ENCODE measurements at regions not wholly inside any gene's neighbourhood (a gene's known extent, or its start where the extent isn't known, plus 50 kb on each side); places are given as distances from the start of the nearest gene placed in this dataset.

DNA sequence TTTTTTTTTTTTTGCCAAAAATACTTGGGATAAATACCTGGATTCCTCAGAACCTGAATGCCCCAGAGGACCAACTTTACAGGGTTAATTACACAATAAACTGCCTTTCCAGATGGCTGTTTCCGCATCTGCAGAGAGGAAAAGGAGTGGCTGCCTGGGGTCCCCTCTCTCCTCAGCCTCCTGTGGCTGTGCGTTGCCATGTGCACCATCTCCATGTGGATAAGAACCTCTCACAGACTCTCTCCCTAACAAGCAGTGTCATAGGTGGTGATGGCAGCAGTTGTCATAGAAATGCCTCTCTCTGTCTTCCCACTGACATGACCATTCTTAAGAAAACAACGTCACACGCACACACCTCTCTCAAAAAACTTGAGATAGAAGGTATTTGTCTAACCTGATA, 179.4 kb downstream of the RPLP1 start:
- DNase-seq: no peak
- Histone ChIP-seq H3K36me3 (ENCODE audit: low read depth) (no peaks in the 10 kb centered on the region), H3K4me1 (replicated peaks; ENCODE audit: insufficient read depth) (no peaks in the 10 kb centered on the region), H3K4me2 (no peak overlapping the region), H2AFZ (no peak overlapping the region), H3K9me2 (ENCODE audit: insufficient read depth) (no peaks in the 10 kb centered on the region), H3K9me3 (ENCODE audit: insufficient read depth, low read depth) (no peaks in the 10 kb centered on the region), H3K79me2 (ENCODE audit: low read depth) (no peaks in the 10 kb centered on the region), H4K20me1 (ENCODE audit: insufficient read depth) (no peaks in the 10 kb centered on the region), H3K27me3 (ENCODE audit: insufficient read depth, low read depth) (no peaks in the 10 kb centered on the region), H3F3A (ENCODE audit: insufficient read depth, low read depth) (no peaks in the 10 kb centered on the region), H3K4me3 (no peak overlapping the region), H3K27ac (no peak overlapping the region)
- no peak for TF ChIP-seq EZH2 (IDR thresholded peaks at IDR 0.05; ENCODE audit: low read depth)
- TF ChIP-seq, protein P1, sequence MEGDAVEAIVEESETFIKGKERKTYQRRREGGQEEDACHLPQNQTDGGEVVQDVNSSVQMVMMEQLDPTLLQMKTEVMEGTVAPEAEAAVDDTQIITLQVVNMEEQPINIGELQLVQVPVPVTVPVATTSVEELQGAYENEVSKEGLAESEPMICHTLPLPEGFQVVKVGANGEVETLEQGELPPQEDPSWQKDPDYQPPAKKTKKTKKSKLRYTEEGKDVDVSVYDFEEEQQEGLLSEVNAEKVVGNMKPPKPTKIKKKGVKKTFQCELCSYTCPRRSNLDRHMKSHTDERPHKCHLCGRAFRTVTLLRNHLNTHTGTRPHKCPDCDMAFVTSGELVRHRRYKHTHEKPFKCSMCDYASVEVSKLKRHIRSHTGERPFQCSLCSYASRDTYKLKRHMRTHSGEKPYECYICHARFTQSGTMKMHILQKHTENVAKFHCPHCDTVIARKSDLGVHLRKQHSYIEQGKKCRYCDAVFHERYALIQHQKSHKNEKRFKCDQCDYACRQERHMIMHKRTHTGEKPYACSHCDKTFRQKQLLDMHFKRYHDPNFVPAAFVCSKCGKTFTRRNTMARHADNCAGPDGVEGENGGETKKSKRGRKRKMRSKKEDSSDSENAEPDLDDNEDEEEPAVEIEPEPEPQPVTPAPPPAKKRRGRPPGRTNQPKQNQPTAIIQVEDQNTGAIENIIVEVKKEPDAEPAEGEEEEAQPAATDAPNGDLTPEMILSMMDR (conservative IDR thresholded peaks at IDR 0.05): no peak
- POLR2A ChIA-PET (ENCODE audit: unreplicated experiment): no interaction called here
- CTCF ChIA-PET: no interaction called here
- no TSS peak for BruUV-seq (replicated peaks)
- intact Hi-C loops (cut with micrococcal nuclease; ENCODE audit: unreplicated experiment): no loop called here

DNA sequence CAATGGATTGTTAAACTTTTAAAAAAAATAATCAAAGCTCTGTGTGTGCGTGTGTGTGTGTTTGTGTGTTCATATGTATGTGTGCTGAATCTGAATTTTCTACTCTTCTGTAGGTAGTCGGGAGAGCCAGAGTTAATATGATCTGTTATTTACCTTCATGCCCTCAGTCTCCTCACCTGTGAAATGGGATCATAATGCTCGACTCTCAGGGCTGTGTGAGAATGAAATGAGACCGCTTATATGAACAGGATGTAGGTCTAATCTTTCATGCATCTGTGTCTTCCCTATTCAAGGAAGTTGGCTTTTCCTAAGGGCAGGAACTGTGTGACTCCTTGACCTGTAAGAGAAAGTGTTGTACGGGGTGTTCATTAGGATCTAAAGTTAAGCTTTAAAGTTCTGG, 182.2 kb downstream of the RPLP1 start:
- no peaks in the 10 kb centered on the region for H4K20me1 ChIP-seq (ENCODE audit: insufficient read depth)
- DNase-seq: no peak
- no peak overlapping the region for H3K27ac ChIP-seq
- no peak overlapping the region for H3K4me2 ChIP-seq
- POLR2A ChIA-PET (ENCODE audit: unreplicated experiment): no interaction called here
- no peaks in the 10 kb centered on the region for H3K4me1 ChIP-seq (replicated peaks; ENCODE audit: insufficient read depth)
- H2AFZ ChIP-seq: no peak overlapping the region
- no peaks in the 10 kb centered on the region for H3K9me2 ChIP-seq (ENCODE audit: insufficient read depth)
- no TSS peak for BruUV-seq (replicated peaks)
- no peak for TF ChIP-seq EZH2 (IDR thresholded peaks at IDR 0.05; ENCODE audit: low read depth)
- TF ChIP-seq, protein P1 (conservative IDR thresholded peaks at IDR 0.05): no peak
- no peaks in the 10 kb centered on the region for H3K36me3 ChIP-seq (ENCODE audit: low read depth)
- H3F3A ChIP-seq (ENCODE audit: insufficient read depth, low read depth): no peaks in the 10 kb centered on the region
- H3K9me3 ChIP-seq (ENCODE audit: insufficient read depth, low read depth): no peaks in the 10 kb centered on the region
- CTCF ChIA-PET: no interaction called here
- H3K4me3 ChIP-seq: no peak overlapping the region
- H3K79me2 ChIP-seq (ENCODE audit: low read depth): no peaks in the 10 kb centered on the region
- H3K27me3 ChIP-seq (ENCODE audit: insufficient read depth, low read depth): no peaks in the 10 kb centered on the region
- intact Hi-C loops (cut with micrococcal nuclease; ENCODE audit: unreplicated experiment): no loop called here

DNA sequence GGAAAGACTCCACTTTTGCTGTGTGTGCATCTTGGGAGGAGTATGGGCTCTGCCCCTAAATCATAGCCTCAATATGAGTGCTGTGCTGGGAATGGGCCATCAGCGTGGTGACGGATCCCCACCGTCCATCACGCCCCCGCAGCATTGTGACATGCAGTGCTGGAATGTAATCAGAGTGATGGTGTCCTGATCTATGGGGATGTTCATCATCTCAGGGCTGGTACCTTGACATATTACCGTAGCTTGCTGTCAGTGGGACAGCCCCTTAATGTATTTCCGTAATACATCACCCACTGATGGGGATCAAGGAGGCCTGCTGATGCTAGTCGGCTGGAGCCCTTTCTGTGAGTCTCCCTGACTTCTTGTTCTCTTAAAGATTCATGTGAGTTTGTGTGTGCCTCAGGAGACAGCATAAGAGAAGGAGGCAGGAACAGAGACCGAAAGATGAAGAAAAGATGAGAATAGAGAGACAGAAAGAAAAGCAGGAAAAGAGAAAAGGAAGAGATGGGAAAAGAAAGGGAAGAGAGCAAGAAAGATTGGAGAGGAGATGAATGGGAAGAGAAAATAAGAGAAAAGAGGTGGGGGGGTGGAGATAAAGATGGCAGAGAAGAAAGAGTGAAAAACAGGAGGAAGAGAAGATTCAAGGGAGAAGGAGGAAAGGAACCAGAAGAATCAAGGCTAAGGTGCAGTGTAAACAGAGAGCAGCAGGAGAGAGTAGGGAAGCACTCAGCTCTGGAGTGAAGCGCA, 183.7 kb downstream of the RPLP1 start:
- Histone ChIP-seq H3K9me2 (ENCODE audit: insufficient read depth) (no peaks in the 10 kb centered on the region), H3K9me3 (ENCODE audit: insufficient read depth, low read depth) (no peaks in the 10 kb centered on the region), H3K4me2 (no peak overlapping the region), H3K79me2 (ENCODE audit: low read depth) (no peaks in the 10 kb centered on the region), H3K36me3 (ENCODE audit: low read depth) (no peaks in the 10 kb centered on the region), H2AFZ (no peak overlapping the region), H3K27me3 (ENCODE audit: insufficient read depth, low read depth) (no peaks in the 10 kb centered on the region), H4K20me1 (ENCODE audit: insufficient read depth) (no peaks in the 10 kb centered on the region), H3K4me1 (replicated peaks; ENCODE audit: insufficient read depth) (no peaks in the 10 kb centered on the region), H3K27ac (no peak overlapping the region), H3F3A (ENCODE audit: insufficient read depth, low read depth) (no peaks in the 10 kb centered on the region), H3K4me3 (no peak overlapping the region)
- BruUV-seq (replicated peaks): no TSS peak
- intact Hi-C loops (cut with micrococcal nuclease; ENCODE audit: unreplicated experiment): no loop called here
- no peak for DNase-seq
- TF ChIP-seq, protein P1 (conservative IDR thresholded peaks at IDR 0.05): no peak
- TF ChIP-seq EZH2 (IDR thresholded peaks at IDR 0.05; ENCODE audit: low read depth): no peak
- POLR2A ChIA-PET (ENCODE audit: unreplicated experiment): interaction anchor here (0.7 kb wide), 1 partner anchor 609 kb away, joined by 9 read pairs; no protein-coding TSS in a partner anchor
- CTCF ChIA-PET: no interaction called here

Data from PC-9 (cell line).